Cardiac septum (tissue), 1 donor: ENCODE measurements at regions not wholly inside any gene's neighbourhood (a gene's known extent, or its start where the extent isn't known, plus 50 kb on each side); places are given as distances from the start of the nearest gene placed in this dataset.

ENCODE experiments used
- DNase-seq: peaks from one replicate; pipeline ENCODE4 v3.0.0-alpha.2; 2020; ENCODE audit warnings: low spot score
- intact Hi-C: fragments of 100-400 bp; cut with DNase I; formaldehyde crosslinking; loops from one replicate; pipeline ENCODE4 v1.14.0; 2022
- donor health status: DM: no; HTN: no; CAD: no.

GRCh38 chr4:176558661-176559060 lies 234.1 kb downstream of the VEGFC start:
- intact Hi-C loops = no loop called here

GRCh38 chr4:176561368-176561767 lies 231.4 kb downstream of the VEGFC start:
- intact Hi-C loops = no loop called here
- no peak for DNase-seq

More at GRCh38 chr4:176558661-176559060, 234.1 kb downstream of the VEGFC start:
- no peak for DNase-seq

GRCh38 chr4:176563591-176563990 lies 229.1 kb downstream of the VEGFC start:
- intact Hi-C loops = no loop called here
- DNase-seq = no peak

GRCh38 chr4:176565049-176565448 lies 227.7 kb downstream of the VEGFC start:
- intact Hi-C loops = loop anchor here (5.0 kb wide), 2 partner anchors 227 to 482 kb away; partner anchors contain the start of gene VEGFC
- no peak for DNase-seq

- no peak for DNase-seq
- intact Hi-C loops = loop anchor here (5.0 kb wide), 2 partner anchors 226 to 481 kb away; partner anchors contain the start of gene VEGFC
Measured at GRCh38 chr4:176566769-176567168, 226.0 kb downstream of the VEGFC start.

GRCh38 chr4:176568238-176568637 lies 224.5 kb downstream of the VEGFC start:
- intact Hi-C loops = loop anchor here (5.0 kb wide), 2 partner anchors 224 to 479 kb away; partner anchors contain the start of gene VEGFC
- no peak for DNase-seq

- intact Hi-C loops = loop anchor here (5.0 kb wide), 2 partner anchors 223 to 478 kb away; partner anchors contain the start of gene VEGFC
- DNase-seq = no peak
Measured at GRCh38 chr4:176569301-176569700, 223.4 kb downstream of the VEGFC start.

- DNase-seq = no peak
- intact Hi-C loops = no loop called here
Measured at GRCh38 chr4:176571206-176571605, 221.5 kb downstream of the VEGFC start.

GRCh38 chr4:176575141-176575730 lies 217.5 kb downstream of the VEGFC start:
- DNase-seq = no peak
- intact Hi-C loops = no loop called here

GRCh38 chr4:176579226-176579625 lies 213.5 kb downstream of the VEGFC start:
- no peak for DNase-seq
- intact Hi-C loops = no loop called here

GRCh38 chr4:176583278-176583677 lies 209.4 kb downstream of the VEGFC start:
- intact Hi-C loops = no loop called here
- DNase-seq = no peak

GRCh38 chr4:176584031-176584606 lies 208.6 kb downstream of the VEGFC start:
- DNase-seq = no peak
- intact Hi-C loops = no loop called here

GRCh38 chr4:176587920-176588319 lies 204.8 kb downstream of the VEGFC start:
- DNase-seq = no peak
- intact Hi-C loops = no loop called here

GRCh38 chr4:176588436-176588835 lies 204.3 kb downstream of the VEGFC start:
- intact Hi-C loops = no loop called here
- DNase-seq = no peak

- intact Hi-C loops = no loop called here
- no peak for DNase-seq
Measured at GRCh38 chr4:176592976-176593670, 199.6 kb downstream of the VEGFC start.

- intact Hi-C loops = no loop called here
Measured at GRCh38 chr4:176593943-176594342, 198.8 kb downstream of the VEGFC start.

GRCh38 chr4:176595257-176595656 lies 197.5 kb downstream of the VEGFC start:
- no peak for DNase-seq
- intact Hi-C loops = no loop called here

More at GRCh38 chr4:176593943-176594342, 198.8 kb downstream of the VEGFC start:
- no peak for DNase-seq

- DNase-seq = no peak
- intact Hi-C loops = no loop called here
Measured at GRCh38 chr4:176601124-176601523, 191.6 kb downstream of the VEGFC start.

- intact Hi-C loops = no loop called here
- no peak for DNase-seq
Measured at GRCh38 chr4:176607807-176608206, 184.9 kb downstream of the VEGFC start.

GRCh38 chr4:176608346-176608745 lies 184.4 kb downstream of the VEGFC start:
- intact Hi-C loops = no loop called here
- no peak for DNase-seq

- no peak for DNase-seq
- intact Hi-C loops = no loop called here
Measured at GRCh38 chr4:176610594-176610993, 182.1 kb downstream of the VEGFC start.
